Head of caudate nucleus (tissue), 42 donors: ENCODE measurements at regions not wholly inside any gene's neighbourhood (a gene's known extent, or its start where the extent isn't known, plus 50 kb on each side); places are given as distances from the start of the nearest gene placed in this dataset.
"Not testable (repeated sequence)": the region's sequence is repeated elsewhere in the genome, so short reads cannot be mapped to it uniquely, and the experiment has no call there.

Experiments
- DNase-seq, 42 donors: peaks; one replicate each; pipeline versions ENCODE4 v3.0.0 to v3.0.0-alpha.2; 2020 to 2021; ENCODE audit warnings: mixed read lengths in 7 of 42
- intact Hi-C: fragments of 100-400 bp; cut with DNase I; formaldehyde crosslinking; loops from one replicate; pipeline ENCODE4 v1.15.0; 2022

DNA sequence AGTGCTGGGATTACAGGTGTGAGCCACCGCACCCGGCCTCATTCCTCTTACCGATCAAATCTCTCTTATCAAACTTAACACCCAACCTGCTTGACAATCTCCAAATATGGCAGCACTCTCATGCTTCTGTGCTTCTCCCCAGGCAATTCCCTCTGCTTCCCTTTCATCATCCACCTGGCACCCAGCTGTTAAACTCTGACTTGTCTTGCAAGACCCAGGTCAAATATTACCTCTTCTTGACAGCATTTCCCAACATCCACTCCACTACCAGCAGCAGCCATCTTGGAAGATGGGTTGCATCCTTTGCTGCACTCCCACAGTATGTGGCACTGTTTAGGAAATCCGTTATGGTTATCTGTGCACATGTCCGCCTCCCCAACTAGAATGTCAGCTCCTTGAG, 113.6 kb downstream of the ACTL7B start:
- DNase-seq, result no peak
- intact Hi-C loops, result no loop called here

DNA sequence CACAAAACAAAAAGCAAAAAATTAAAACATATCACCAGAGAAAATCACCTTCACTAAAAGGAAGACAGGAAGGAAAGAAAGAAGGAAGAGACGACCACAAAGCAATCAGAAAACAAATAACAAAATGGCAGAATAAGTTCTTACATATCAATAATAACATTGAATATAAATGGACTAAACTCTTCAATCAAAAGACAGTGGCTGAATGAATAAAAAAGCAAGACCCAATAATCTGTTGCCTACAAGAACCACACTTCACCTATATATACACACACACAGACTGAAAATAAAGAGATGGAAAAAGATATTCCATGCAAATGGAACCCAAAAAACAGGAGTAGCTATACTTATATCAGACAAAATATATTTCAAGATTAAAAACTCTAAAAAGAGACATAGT, 124.5 kb downstream of the ACTL7B start:
- DNase-seq, intact Hi-C loops: not testable (repeated sequence)

GRCh38 chr9:108727580-108728111, 128.1 kb downstream of the ACTL7B start:
- intact Hi-C loops, result no loop called here
- DNase-seq, result peak; percentile 21 to 85 (median 69)

- intact Hi-C loops, result no loop called here
- no peak for DNase-seq
These were observed 131.1 kb downstream of the ACTL7B start for GRCh38 chr9:108724652-108725051.

- intact Hi-C loops, result no loop called here
- DNase-seq, result no peak
These were observed 131.7 kb downstream of the ACTL7B start for GRCh38 chr9:108724122-108724521.

DNA sequence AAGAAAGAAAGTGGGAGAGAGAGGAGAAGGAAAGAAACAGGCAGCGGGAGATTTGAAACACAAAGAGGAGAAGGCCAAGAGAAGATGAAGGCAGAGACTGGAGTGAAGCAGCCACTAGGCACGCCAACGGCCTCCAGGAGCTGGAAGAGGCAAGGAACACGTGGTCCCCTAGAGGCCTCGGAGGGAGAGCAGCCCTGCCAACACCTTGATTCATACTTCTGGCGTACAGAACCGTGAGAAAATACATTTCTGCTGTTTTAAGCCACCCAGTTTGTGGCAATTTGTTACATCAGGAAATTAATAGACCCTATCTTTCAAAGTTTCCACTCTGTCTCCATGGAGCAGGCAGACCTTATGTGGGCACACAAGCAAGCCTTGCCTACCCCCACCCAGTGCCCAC, 133.4 kb downstream of the ACTL7B start:
- DNase-seq, result no peak
- intact Hi-C loops, result no loop called here

DNA sequence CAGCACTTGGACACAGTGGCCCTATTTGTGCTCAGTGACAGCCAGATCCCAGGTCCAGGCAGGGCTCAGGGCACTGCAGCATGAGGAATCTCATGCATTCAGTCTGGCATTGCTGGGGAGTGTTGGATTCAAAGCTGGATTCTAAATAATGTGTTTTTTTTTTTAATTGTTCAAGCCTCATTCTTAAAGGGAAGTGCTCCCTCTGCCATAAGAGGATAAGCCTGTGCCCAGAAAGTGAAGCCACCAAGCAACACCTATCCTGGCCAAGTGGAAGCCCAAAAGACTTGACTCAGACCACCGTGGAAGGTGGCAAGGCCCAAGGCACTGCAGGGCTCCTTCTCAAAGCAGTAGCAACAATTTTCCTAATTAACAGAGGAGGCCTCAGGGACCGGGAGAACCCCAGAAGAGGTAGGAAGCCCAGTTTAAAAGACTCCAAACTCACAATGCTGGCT, 135.6 kb downstream of the ACTL7B start:
- intact Hi-C loops, result no loop called here
- peak in 15 of 42 donors; percentile 18 to 65 (median 47) for DNase-seq

DNA sequence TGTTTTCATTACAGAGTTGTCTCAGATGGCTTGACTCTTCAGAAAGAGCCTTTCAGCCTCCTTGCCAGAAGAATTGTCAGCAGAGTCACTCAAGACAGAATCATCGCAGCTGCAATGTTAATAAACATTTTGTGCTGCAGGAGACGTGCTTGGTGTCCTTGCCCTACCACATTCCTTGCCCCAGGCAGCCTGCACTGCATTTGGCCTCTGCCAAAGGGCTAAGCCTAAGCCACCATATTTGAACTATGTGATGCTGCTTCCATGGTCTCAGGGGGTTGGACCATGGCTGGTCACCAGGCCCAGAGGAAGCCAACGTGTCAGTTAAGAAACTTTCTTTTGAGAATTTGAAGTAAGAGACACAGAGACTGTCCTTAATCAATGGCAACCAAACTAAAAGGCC, 145.4 kb downstream of the ACTL7B start:
- intact Hi-C loops, result no loop called here
- DNase-seq, result peak in 2 of 42 donors; percentile 19 to 28

- no peak for DNase-seq
These were observed 145.8 kb downstream of the ACTL7B start for GRCh38 chr9:108709997-108710396.

DNA sequence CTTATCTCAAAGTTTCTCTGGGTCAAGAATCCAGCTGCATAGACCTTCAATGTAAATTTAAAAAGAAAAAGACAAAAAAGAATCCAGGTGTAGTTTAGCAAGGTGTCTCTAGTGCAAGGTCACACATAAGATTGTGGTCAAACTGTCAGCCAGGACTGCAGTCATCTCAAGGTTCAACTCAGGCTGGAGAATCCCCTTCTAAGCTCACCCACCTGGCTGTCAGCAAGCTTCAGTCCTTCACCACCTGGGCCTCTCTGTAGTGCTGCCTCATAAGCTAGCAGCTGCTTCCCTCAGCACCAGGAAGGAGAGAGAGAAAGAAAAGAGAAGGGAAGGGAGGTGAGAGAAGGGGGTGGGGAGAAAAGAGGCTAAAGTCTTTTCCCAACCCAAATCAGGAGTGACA, 146.7 kb downstream of the ACTL7B start:
- intact Hi-C loops, result no loop called here
- DNase-seq, result no peak

More at GRCh38 chr9:108709997-108710396, 145.8 kb downstream of the ACTL7B start:
- intact Hi-C loops, result no loop called here

DNA sequence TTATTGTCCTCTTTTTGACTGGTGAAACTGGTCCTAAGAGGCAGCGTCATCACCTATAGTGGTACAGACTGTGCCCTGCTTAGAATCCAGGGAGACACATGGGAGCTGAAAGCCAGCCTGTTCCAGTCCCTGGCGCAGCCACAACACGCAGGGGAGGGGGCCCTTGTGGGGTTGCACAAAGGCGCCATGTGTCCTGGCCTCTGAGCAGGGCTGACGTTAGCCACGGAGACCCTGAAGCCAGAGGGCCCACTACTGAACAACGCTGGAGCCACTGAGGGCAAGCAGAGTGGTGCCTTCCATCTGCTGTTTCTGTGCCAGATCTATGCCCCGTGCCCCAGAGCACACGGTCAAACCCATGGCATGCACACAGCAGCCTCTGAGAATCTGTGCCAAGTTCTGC, 147.3 kb downstream of the ACTL7B start:
- DNase-seq, result peak; percentile 36 to 97 (median 87)
- intact Hi-C loops, result no loop called here

DNA sequence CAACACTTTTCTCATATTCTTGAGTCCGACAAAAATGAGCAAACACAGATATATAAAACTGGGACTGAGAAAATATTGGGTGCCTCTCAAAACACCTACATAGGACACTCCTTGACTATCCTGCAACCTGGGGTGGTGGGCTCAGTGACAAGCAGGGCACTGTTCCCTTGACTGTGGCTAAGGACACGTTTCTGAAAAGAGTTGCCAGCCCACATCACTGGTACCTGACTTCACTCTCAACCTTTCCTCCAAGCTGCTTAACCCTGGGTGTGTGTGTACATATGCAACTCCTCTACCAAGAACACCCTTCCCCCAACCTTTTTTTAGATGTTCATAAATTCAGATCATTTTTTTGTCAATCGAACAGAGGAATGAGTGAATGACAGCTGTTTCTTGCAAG, 148.7 kb downstream of the ACTL7B start:
- intact Hi-C loops, result no loop called here

DNA sequence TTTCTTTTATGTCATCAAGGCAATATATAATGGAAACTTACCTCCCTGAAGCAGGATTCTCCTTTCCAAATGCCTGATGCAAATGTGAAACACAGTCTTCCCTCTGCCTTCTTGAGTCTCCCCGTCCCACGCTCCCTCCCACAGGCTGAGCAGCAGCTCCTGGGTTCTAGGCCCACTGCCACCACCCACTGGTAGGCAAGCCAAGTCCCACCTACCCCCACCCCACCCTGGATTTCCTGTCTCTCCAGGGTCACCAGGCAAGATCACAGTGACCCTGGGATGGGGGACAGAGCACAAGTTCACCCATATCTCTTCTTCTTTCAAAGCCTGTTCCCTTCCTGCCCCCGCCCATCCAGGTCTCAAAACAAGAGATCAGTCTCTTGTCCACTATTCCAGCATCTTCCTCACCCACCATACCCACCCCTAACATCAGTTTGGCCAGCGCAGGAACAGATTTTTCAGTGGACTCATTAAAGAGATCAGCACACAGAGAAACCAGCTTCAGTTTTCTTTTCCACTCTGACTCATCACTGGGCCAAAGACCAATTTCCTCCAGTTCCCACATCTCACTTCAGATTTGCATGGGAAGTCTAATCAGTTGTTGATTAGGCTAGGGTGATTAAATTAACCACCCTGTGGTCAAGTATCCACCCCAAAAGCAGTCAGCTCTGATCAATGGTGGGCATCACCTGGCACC, 151.5 kb downstream of the ACTL7B start:
- intact Hi-C loops, result no loop called here
- peak in 1 of 42 donors; percentile 10 for DNase-seq

More for the DNA sequence above, 148.7 kb downstream of the ACTL7B start:
- DNase-seq, result no peak

DNA sequence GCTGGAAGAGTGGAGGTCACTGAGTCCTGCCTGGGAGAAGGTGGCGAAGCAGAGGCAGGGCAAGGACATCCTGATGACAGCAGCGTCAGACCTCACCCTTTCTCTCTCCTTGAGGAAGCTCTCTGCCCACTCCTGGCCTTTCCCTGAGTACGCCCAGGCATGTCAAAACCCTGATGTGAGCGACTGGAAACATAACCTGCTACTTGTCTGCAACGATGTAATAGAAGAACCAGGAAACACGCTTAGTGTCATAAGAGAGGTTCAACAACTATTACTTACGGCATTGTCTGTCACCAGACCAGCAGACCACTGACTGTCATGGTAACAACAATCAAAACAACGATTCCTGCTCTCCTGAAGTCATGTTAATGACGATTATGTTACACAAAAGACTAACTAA, 152.4 kb downstream of the ACTL7B start:
- intact Hi-C loops, result no loop called here
- DNase-seq, result no peak

DNA sequence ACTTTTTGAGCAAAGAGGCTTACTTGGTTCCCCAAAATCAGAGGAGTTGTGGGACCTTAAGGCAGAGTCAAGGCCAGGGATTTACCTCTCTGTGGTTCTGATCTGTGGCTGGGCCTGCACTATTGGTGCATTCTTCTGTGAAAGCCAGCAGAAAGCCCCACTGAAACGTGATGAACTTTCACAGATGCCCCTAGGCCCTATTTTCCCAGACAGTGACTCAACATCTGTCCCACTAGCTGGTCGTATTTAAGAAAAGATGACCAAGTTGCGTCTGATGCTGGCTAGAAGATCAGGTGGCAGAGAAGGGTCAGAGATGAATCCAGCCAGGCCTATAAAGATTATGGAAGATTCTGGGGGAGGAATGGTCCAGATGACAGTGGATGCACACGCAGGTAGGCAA, 153.1 kb downstream of the ACTL7B start:
- intact Hi-C loops, result no loop called here
- no peak for DNase-seq

DNA sequence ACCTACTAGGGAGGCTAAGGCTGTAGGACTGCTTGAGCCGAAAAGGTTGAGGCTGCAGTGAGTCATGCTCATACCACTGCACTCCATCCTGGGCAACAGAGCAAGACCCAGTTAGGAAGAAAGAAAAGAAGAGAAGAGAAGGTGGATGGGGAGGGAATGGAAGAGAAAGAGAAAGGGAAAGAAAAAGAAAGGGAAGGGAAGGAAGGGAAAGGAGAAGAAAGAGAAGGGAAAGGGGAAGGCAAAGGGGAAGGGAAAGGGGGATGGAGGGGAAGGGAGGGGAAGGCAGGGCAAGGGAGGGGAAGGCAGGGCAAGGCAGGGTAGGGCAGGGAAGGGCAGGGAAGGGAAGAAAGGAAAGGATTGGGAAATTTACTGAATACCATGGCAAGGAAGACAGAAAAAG, 157.0 kb downstream of the ACTL7B start:
- intact Hi-C loops, result no loop called here

GRCh38 chr9:108698231-108698630, 157.6 kb downstream of the ACTL7B start:
- intact Hi-C loops, result no loop called here
- DNase-seq, result no peak

More for the DNA sequence above, 157.0 kb downstream of the ACTL7B start:
- DNase-seq, result no peak

- intact Hi-C loops, result no loop called here
- DNase-seq, result no peak
These were observed 159.6 kb downstream of the ACTL7B start for GRCh38 chr9:108696156-108696555.

DNA sequence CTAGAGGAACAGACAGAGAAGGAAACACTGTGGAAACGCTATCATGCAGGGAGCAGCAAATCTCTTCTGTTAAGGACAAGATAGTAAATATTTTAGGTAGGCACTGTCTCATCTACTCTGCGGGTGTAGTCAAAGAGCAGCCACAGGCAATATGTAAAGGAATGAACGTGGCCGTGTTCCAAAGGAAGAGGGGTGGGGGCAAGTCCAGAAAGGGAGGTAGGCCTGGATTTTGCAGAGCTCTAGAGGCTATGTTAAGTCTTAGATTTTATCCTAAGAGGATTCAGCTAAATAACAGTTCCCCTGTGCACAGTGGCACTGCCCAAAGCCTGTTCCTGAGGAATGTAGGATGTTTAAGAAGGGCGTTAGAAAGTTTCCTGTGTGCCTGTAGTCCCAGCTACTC, 161.6 kb downstream of the ACTL7B start:
- intact Hi-C loops, result no loop called here
- DNase-seq, result no peak

GRCh38 chr9:108691614-108692013, 164.2 kb downstream of the ACTL7B start:
- no peak for DNase-seq
- intact Hi-C loops, result no loop called here

GRCh38 chr9:108688676-108689075, 167.1 kb downstream of the ACTL7B start:
- intact Hi-C loops, result no loop called here
- no peak for DNase-seq
